NT2/D1 (cell line): ENCODE measurements at regions not wholly inside any gene's neighbourhood (a gene's known extent, or its start where the extent isn't known, plus 50 kb on each side); places are given as distances from the start of the nearest gene placed in this dataset.

Experiments
- DNase-seq: peaks from one replicate; pipeline ENCODE4 v3.0.0-alpha.2; 2011; ENCODE audit warnings: low read depth, low spot score
- H3K27me3 ChIP-seq: 2 replicates; pipeline ENCODE4 v1.6.0; 2011; ENCODE audit warnings: mild to moderate bottlenecking; ENCODE audit not compliant: insufficient read length, insufficient read depth
- H3K36me3 ChIP-seq: 2 replicates; pipeline ENCODE4 v1.6.1; 2011; ENCODE audit warnings: mild to moderate bottlenecking, low read length, mixed read lengths; ENCODE audit not compliant: insufficient read depth, insufficient read length
- H3K4me1 ChIP-seq: 2 replicates; pipeline ENCODE4 v1.5.1; 2011; ENCODE audit not compliant: insufficient read depth, insufficient read length
- H3K4me3 ChIP-seq: 2 replicates; pipeline ENCODE4 v1.5.1; 2011; ENCODE audit warnings: low read depth; ENCODE audit not compliant: insufficient read length
- H3K9ac ChIP-seq: 2 replicates; pipeline ENCODE4 v1.6.0; 2011; ENCODE audit warnings: low read depth; ENCODE audit not compliant: insufficient read length
- H3K9me3 ChIP-seq: 2 replicates; pipeline ENCODE4 v1.5.1; 2011; ENCODE audit warnings: mild to moderate bottlenecking, low read length; ENCODE audit not compliant: insufficient read depth
- SUZ12 ChIP-seq: IDR thresholded peaks from 2 replicates; pipeline ENCODE4 v1.6.1; 2011; ENCODE audit not compliant: insufficient read length, insufficient read depth; ENCODE audit errors: extremely low read depth
- YY1 ChIP-seq: IDR thresholded peaks from 2 replicates; pipeline ENCODE4 v1.6.1; 2011; ENCODE audit not compliant: insufficient read length, insufficient read depth
- ZNF274 ChIP-seq: IDR thresholded peaks from 2 replicates; pipeline ENCODE4 v1.6.1; 2011; ENCODE audit warnings: mild to moderate bottlenecking, low read depth, low read length

GRCh38 chr12:124185971-124186686 lies 108.8 kb upstream of the RFLNA start:
- Histone ChIP-seq H3K4me1 (peaks cover 10% of the 10 kb centered on the region), H3K4me3 (no peak overlapping the region), H3K36me3 (no peaks in the 10 kb centered on the region), H3K9ac (no peak overlapping the region), H3K9me3 (no peaks in the 10 kb centered on the region), H3K27me3 (no peaks in the 10 kb centered on the region)
- no peak for TF ChIP-seq YY1
- TF ChIP-seq ZNF274: no peak
- no peak for TF ChIP-seq SUZ12
- no peak for DNase-seq

GRCh38 chr12:124188084-124188483 lies 106.8 kb upstream of the RFLNA start:
- H3K27me3 ChIP-seq: no peaks in the 10 kb centered on the region
- TF ChIP-seq ZNF274: no peak
- TF ChIP-seq YY1: no peak
- TF ChIP-seq SUZ12: no peak
- H3K9me3 ChIP-seq: no peaks in the 10 kb centered on the region
- H3K4me3 ChIP-seq: no peak overlapping the region
- H3K9ac ChIP-seq: peak overlapping the region; percentile 14
- H3K4me1 ChIP-seq: peaks cover 10% of the 10 kb centered on the region
- no peaks in the 10 kb centered on the region for H3K36me3 ChIP-seq
- no peak for DNase-seq

- H3K9ac ChIP-seq: no peak overlapping the region
- H3K36me3 ChIP-seq: no peaks in the 10 kb centered on the region
- H3K4me1 ChIP-seq: peaks cover 10% of the 10 kb centered on the region
- DNase-seq: peak; percentile 18
- no peaks in the 10 kb centered on the region for H3K27me3 ChIP-seq
- TF ChIP-seq SUZ12 (no peak), YY1 (no peak)
- H3K4me3 ChIP-seq: no peak overlapping the region
- no peaks in the 10 kb centered on the region for H3K9me3 ChIP-seq
Observed at GRCh38 chr12:124188561-124189405, 106.1 kb upstream of the RFLNA start.

GRCh38 chr12:124190312-124191023 lies 104.4 kb upstream of the RFLNA start:
- TF ChIP-seq SUZ12 (no peak), ZNF274 (no peak), YY1 (no peak)
- no peak for DNase-seq
- peaks cover 10% of the 10 kb centered on the region for H3K4me1 ChIP-seq

GRCh38 chr12:124191024-124191359 lies 103.9 kb upstream of the RFLNA start:
- Histone ChIP-seq H3K4me3 (no peak overlapping the region), H3K9me3 (0 out of 2 replicates have a peak, but pooled peaks cover under 1% of the 10 kb centered on the region), H3K9ac (no peak overlapping the region), H3K27me3 (no peaks in the 10 kb centered on the region), H3K36me3 (no peaks in the 10 kb centered on the region), H3K4me1 (peaks cover 10% of the 10 kb centered on the region)
- DNase-seq: peak; percentile 35
- TF ChIP-seq YY1 (no peak), SUZ12 (no peak), ZNF274 (no peak)

More at GRCh38 chr12:124190312-124191023, 104.4 kb upstream of the RFLNA start:
- Histone ChIP-seq H3K9ac (no peak overlapping the region), H3K4me3 (no peak overlapping the region), H3K9me3 (no peaks in the 10 kb centered on the region), H3K27me3 (no peaks in the 10 kb centered on the region), H3K36me3 (no peaks in the 10 kb centered on the region)

- no peaks in the 10 kb centered on the region for H3K27me3 ChIP-seq
- no peak for TF ChIP-seq YY1
- no peak for TF ChIP-seq ZNF274
- no peak for TF ChIP-seq SUZ12
Observed at GRCh38 chr12:124191966-124192365, 102.9 kb upstream of the RFLNA start.

GRCh38 chr12:124194264-124194892 lies 100.5 kb upstream of the RFLNA start:
- H3K27me3 ChIP-seq: no peaks in the 10 kb centered on the region
- TF ChIP-seq ZNF274 (no peak), YY1 (no peak), SUZ12 (no peak)
- H3K9me3 ChIP-seq: peaks cover 7% of the 10 kb centered on the region; the same call in 1 of the 2 replicates
- H3K4me3 ChIP-seq: no peak overlapping the region
- no peak for DNase-seq
- no peaks in the 10 kb centered on the region for H3K36me3 ChIP-seq
- peaks cover 4% of the 10 kb centered on the region for H3K4me1 ChIP-seq
- no peak overlapping the region for H3K9ac ChIP-seq

More at GRCh38 chr12:124191966-124192365, 102.9 kb upstream of the RFLNA start:
- no peak for DNase-seq
- Histone ChIP-seq H3K4me3 (no peak overlapping the region), H3K9ac (no peak overlapping the region), H3K9me3 (peaks cover 7% of the 10 kb centered on the region; the same call in 1 of the 2 replicates), H3K36me3 (no peaks in the 10 kb centered on the region), H3K4me1 (peaks cover 10% of the 10 kb centered on the region)
